ENCODE measurements at regions not wholly inside any gene's neighbourhood (a gene's known extent, or its start where the extent isn't known, plus 50 kb on each side); places are given as distances from the start of the nearest gene placed in this dataset.

- TF ChIP-seq GATA2 (IDR thresholded peaks at IDR 0.05; ENCODE audit: low read depth, low read length) (no peak), GATA3 (IDR thresholded peaks at IDR 0.05; ENCODE audit: low read depth, low read length) (no peak)
These were observed 512.2 kb upstream of the ZNF608 start for GRCh38 chr5:125258615-125259014.

- TF ChIP-seq GATA2 (IDR thresholded peaks at IDR 0.05; ENCODE audit: low read depth, low read length) = no peak
- TF ChIP-seq GATA3 (IDR thresholded peaks at IDR 0.05; ENCODE audit: low read depth, low read length) = no peak
These were observed 515.2 kb upstream of the ZNF608 start for GRCh38 chr5:125261505-125262250.

- no peak for TF ChIP-seq GATA3 (IDR thresholded peaks at IDR 0.05; ENCODE audit: low read depth, low read length)
- TF ChIP-seq GATA2 (IDR thresholded peaks at IDR 0.05; ENCODE audit: low read depth, low read length) = no peak
These were observed 516.3 kb upstream of the ZNF608 start for GRCh38 chr5:125262782-125263181.

- TF ChIP-seq GATA2 (IDR thresholded peaks at IDR 0.05; ENCODE audit: low read depth, low read length) = no peak
- no peak for TF ChIP-seq GATA3 (IDR thresholded peaks at IDR 0.05; ENCODE audit: low read depth, low read length)
These were observed 516.9 kb upstream of the ZNF608 start for GRCh38 chr5:125263356-125263755.

- TF ChIP-seq GATA2 (IDR thresholded peaks at IDR 0.05; ENCODE audit: low read depth, low read length) (no peak), GATA3 (IDR thresholded peaks at IDR 0.05; ENCODE audit: low read depth, low read length) (no peak)
These were observed 519.7 kb upstream of the ZNF608 start for GRCh38 chr5:125266106-125266505.

GRCh38 chr5:125267636-125268248 is 521.3 kb upstream of the ZNF608 start:
- TF ChIP-seq GATA3 (IDR thresholded peaks at IDR 0.05; ENCODE audit: low read depth, low read length) (no peak), GATA2 (IDR thresholded peaks at IDR 0.05; ENCODE audit: low read depth, low read length) (no peak)

- no peak for TF ChIP-seq GATA2 (IDR thresholded peaks at IDR 0.05; ENCODE audit: low read depth, low read length)
- TF ChIP-seq GATA3 (IDR thresholded peaks at IDR 0.05; ENCODE audit: low read depth, low read length) = no peak
These were observed 523.5 kb upstream of the ZNF608 start for GRCh38 chr5:125269926-125270325.

- TF ChIP-seq GATA3 (IDR thresholded peaks at IDR 0.05; ENCODE audit: low read depth, low read length) (no peak), GATA2 (IDR thresholded peaks at IDR 0.05; ENCODE audit: low read depth, low read length) (no peak)
These were observed 525.9 kb upstream of the ZNF608 start for GRCh38 chr5:125272357-125272756.

- no peak for TF ChIP-seq GATA2 (IDR thresholded peaks at IDR 0.05; ENCODE audit: low read depth, low read length)
- TF ChIP-seq GATA3 (IDR thresholded peaks at IDR 0.05; ENCODE audit: low read depth, low read length) = no peak
These were observed 527.8 kb upstream of the ZNF608 start for GRCh38 chr5:125274211-125274610.

GRCh38 chr5:125274938-125275724 is 528.7 kb upstream of the ZNF608 start:
- no peak for TF ChIP-seq GATA2 (IDR thresholded peaks at IDR 0.05; ENCODE audit: low read depth, low read length)
- TF ChIP-seq GATA3 (IDR thresholded peaks at IDR 0.05; ENCODE audit: low read depth, low read length) = no peak

- TF ChIP-seq GATA2 (IDR thresholded peaks at IDR 0.05; ENCODE audit: low read depth, low read length) = no peak
- TF ChIP-seq GATA3 (IDR thresholded peaks at IDR 0.05; ENCODE audit: low read depth, low read length) = no peak
These were observed 529.3 kb upstream of the ZNF608 start for GRCh38 chr5:125275725-125276090.

GRCh38 chr5:125276096-125276495 is 529.7 kb upstream of the ZNF608 start:
- TF ChIP-seq GATA3 (IDR thresholded peaks at IDR 0.05; ENCODE audit: low read depth, low read length) (no peak), GATA2 (IDR thresholded peaks at IDR 0.05; ENCODE audit: low read depth, low read length) (no peak)

GRCh38 chr5:125277494-125278154 is 531.2 kb upstream of the ZNF608 start:
- TF ChIP-seq GATA3 (IDR thresholded peaks at IDR 0.05; ENCODE audit: low read depth, low read length) = no peak
- TF ChIP-seq GATA2 (IDR thresholded peaks at IDR 0.05; ENCODE audit: low read depth, low read length) = no peak

GRCh38 chr5:125278711-125279110 is 532.3 kb upstream of the ZNF608 start:
- TF ChIP-seq GATA2 (IDR thresholded peaks at IDR 0.05; ENCODE audit: low read depth, low read length) (no peak), GATA3 (IDR thresholded peaks at IDR 0.05; ENCODE audit: low read depth, low read length) (no peak)

All from SH-SY5Y (cell line).